ENCODE measurements at regions not wholly inside any gene's neighbourhood (a gene's known extent, or its start where the extent isn't known, plus 50 kb on each side); places are given as distances from the start of the nearest gene placed in this dataset.

- TF ChIP-seq CTCF (conservative IDR thresholded peaks at IDR 0.05; ENCODE audit: low read length): no peak
- H3K4me3 ChIP-seq (ENCODE audit: low read length): no peak overlapping the region
- DNase-seq (ENCODE audit: low read depth): no peak
Measured at GRCh38 chr2:35526741-35527140, 828.8 kb upstream of the CRIM1 start.

- no peak for DNase-seq (ENCODE audit: low read depth)
- TF ChIP-seq CTCF (conservative IDR thresholded peaks at IDR 0.05; ENCODE audit: low read length): no peak
Measured at GRCh38 chr2:35522450-35522849, 833.1 kb upstream of the CRIM1 start.

GRCh38 chr2:35510636-35511035 lies 844.9 kb upstream of the CRIM1 start:
- no peak for DNase-seq (ENCODE audit: low read depth)
- no peak overlapping the region for H3K4me3 ChIP-seq (ENCODE audit: low read length)
- TF ChIP-seq CTCF (conservative IDR thresholded peaks at IDR 0.05; ENCODE audit: low read length): no peak

More at GRCh38 chr2:35522450-35522849, 833.1 kb upstream of the CRIM1 start:
- no peak overlapping the region for H3K4me3 ChIP-seq (ENCODE audit: low read length)

- no peak for TF ChIP-seq CTCF (conservative IDR thresholded peaks at IDR 0.05; ENCODE audit: low read length)
- no peak for DNase-seq (ENCODE audit: low read depth)
- H3K4me3 ChIP-seq (ENCODE audit: low read length): no peak overlapping the region
Measured at GRCh38 chr2:35508601-35509000, 847.0 kb upstream of the CRIM1 start.

GRCh38 chr2:35504419-35504818 lies 851.2 kb upstream of the CRIM1 start:
- no peak for TF ChIP-seq CTCF (conservative IDR thresholded peaks at IDR 0.05; ENCODE audit: low read length)
- H3K4me3 ChIP-seq (ENCODE audit: low read length): no peak overlapping the region
- DNase-seq (ENCODE audit: low read depth): no peak

GRCh38 chr2:35503738-35504199 lies 851.8 kb upstream of the CRIM1 start:
- no peak overlapping the region for H3K4me3 ChIP-seq (ENCODE audit: low read length)
- TF ChIP-seq CTCF (conservative IDR thresholded peaks at IDR 0.05; ENCODE audit: low read length): no peak
- no peak for DNase-seq (ENCODE audit: low read depth)

- no peak for TF ChIP-seq CTCF (conservative IDR thresholded peaks at IDR 0.05; ENCODE audit: low read length)
- H3K4me3 ChIP-seq (ENCODE audit: low read length): no peak overlapping the region
- DNase-seq (ENCODE audit: low read depth): no peak
Measured at GRCh38 chr2:35503311-35503710, 852.3 kb upstream of the CRIM1 start.

All from AG10803 (cell line).